HS-27A (cell line): ENCODE measurements at regions not wholly inside any gene's neighbourhood (a gene's known extent, or its start where the extent isn't known, plus 50 kb on each side); places are given as distances from the start of the nearest gene placed in this dataset.
"Not testable (repeated sequence)": the region's sequence is repeated elsewhere in the genome, so short reads cannot be mapped to it uniquely, and the experiment has no call there.

ENCODE experiments used
- DNase-seq: peaks from one replicate; pipeline ENCODE4 v3.0.0-alpha.2; 2012; ENCODE audit warnings: low read depth, missing footprints

GRCh38 chr1:38787041-38787440 is 72.5 kb downstream of the RRAGC start:
- DNase-seq: no peak

- DNase-seq: no peak
These were observed 73.5 kb downstream of the RRAGC start for GRCh38 chr1:38786040-38786436.

GRCh38 chr1:38785285-38786039 is 74.1 kb downstream of the RRAGC start:
- no peak for DNase-seq

- no peak for DNase-seq
These were observed 74.9 kb downstream of the RRAGC start for GRCh38 chr1:38784452-38785284.

DNA sequence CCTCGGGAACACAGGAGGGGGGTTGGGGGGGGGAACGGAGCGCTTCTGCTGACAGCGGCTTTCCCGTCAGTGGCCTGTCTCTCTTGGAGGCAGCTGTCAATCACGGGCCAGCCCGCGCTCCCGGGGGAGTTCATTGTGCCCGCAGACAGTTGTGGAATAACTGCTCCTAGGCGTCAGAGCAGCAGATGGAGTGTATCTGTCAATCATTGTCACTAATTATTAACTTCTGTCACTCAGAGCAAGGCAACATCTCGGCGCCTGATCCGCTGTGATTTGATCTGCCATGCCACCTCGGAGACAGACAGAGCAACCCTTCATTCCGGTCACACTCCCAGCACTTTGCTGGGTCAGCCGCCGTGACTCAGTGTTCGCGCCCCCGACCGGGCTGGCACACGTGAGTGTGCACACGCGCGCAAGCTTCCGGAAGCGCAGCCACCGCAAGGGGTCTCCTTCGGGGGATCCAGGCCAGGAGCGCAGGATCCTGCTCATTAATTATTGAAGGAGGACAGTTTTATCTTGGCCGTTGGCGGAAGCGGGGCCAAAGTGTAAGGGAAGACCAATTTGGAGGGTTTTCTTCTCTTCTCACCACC is 75.8 kb downstream of the RRAGC start:
- no peak for DNase-seq

DNA sequence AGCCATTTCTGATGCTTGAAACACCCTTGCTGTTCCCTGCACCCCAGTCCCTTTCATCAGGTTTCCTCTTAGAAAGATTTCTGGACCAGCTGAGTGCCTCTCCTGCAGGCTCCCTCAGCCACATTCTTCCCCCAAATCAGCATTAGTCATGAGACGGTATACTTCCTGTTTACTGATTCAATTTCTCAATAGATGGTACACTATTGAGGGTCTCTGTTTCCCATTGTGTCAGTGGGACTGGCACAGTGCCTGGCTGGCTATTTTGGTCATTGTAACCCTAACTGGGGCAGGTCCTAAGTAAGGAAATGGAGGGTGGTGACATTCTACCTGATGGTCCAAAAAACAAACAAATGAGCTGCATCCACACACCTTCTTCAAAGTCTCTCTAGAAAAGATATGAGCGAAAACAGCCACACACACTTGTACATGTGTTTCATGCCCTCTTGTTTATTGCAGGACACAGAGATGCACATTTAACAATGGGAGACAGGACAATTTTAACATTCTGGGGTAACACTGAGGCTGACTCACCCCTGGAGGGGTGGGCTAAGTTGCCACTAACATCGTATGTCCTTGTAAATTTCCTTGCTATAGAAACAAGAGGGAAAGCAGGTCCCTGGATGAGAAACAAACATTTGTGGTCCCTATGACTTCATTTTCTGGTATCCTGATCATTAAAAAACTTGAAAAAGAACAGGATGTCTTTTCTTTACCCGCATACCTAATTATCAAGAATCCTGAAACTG is 77.5 kb downstream of the RRAGC start:
- no peak for DNase-seq

DNA sequence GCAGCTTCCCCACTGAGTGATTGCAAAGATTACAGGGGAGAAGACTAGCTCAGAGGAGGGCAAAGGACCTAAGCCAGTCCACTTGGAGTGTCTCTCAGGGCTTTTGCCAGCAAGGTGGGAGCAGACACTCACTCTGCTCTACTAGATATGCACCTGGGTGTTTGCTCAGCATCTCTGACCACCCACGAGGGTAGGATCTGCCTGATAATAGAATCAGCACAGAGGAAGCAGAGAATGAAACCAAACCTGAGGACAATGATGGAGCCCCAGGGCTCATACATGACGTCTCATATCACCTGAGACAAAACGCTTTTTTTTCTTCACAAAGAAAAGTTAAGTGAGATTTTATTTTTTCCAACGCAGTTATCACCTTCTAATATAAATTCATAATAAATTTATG is 79.4 kb downstream of the RRAGC start:
- no peak for DNase-seq

DNA sequence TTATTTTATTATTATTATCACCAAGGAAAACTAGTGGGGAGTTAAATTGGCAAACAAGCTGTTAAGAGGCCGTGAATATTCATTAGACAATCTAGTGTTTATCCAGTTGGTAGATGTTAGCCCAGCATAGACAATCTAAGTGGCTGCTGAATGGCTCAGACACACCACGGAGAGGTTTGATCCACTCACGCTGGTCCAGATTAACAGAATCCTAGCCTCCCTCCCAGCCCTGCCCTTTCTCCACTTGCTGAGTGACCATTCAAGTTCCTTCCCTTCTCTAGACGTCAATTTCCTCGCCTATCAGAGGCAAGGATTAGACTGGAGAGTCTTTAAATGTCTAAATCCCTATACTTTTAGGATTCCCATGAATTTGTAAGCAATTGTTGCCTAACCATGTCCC is 80.1 kb downstream of the RRAGC start:
- DNase-seq: no peak

GRCh38 chr1:38778521-38778920 is 81.1 kb downstream of the RRAGC start:
- DNase-seq: no peak

- no peak for DNase-seq
These were observed 81.5 kb downstream of the RRAGC start for GRCh38 chr1:38778051-38778450.

- no peak for DNase-seq
These were observed 82.1 kb downstream of the RRAGC start for GRCh38 chr1:38777464-38777957.

GRCh38 chr1:38776466-38777065 is 83.0 kb downstream of the RRAGC start:
- DNase-seq: no peak

DNA sequence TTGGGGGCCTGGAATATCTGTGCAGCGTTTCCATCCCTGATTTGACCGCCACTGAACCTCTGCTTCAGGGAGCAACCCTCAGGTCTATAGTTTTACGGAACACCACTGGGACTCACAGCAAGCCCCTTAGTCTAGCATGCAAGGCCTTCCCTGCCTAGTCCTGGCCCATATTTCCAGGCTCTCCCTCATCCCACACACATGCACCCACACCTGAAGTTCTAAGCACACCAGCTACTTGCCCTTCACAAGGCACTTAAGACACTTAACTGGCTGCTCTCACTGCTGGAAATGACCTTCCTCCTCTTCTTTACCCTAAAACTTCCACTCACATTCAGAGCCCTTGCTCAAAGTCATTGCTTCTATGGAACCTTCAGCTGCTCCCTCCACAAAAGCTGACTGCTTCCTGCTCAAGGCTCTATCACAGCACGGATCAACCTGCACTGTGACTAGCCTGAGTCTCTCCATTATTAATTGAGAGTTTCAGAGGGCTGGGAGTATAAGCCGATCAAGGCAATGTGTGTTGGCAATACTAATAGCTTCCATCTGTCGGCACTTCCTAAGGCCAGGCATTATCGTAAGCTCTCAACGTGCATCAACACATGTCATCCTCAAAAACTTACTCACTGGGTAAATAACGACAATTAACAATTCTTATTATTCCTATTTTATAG is 84.3 kb downstream of the RRAGC start:
- no peak for DNase-seq

DNA sequence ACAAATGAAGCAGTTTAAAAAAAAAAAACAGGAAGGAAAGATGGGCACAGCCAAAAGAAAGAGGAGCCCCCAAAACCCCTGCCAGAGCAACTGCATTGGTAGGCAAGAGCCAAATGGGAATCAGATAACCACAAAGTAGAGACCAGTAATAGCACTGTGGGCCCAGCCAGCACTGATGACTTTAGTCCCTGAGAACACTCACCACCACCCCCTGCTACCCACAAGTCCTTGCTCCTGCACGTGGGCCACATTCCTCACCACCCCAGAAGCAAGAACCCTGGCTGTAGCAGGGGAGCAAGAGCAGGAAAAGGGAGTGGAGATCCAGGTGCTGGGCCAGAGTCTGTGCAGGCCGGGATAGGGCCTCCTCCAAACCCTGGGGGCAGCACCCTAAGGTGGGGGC is 86.1 kb downstream of the RRAGC start:
- no peak for DNase-seq

DNA sequence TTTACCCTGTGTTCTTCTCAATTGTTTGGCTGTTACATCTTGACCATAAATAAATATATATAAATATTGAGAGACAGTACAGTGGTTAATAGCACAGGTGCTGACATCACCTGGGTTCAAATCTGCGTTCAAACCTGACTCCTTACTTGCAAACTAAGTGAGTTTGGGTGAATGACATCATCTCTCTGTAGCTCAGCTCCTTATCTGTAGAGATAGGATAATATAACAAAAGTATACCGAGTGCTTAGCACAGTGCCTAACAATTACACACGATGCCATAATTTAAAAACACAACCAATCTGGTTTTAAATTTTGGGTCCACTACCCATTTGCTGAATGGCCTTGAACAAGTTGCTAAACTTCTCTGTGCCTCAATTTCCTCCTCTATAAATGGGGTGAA is 86.6 kb downstream of the RRAGC start:
- no peak for DNase-seq

GRCh38 chr1:38772026-38772425 is 87.5 kb downstream of the RRAGC start:
- DNase-seq: no peak

DNA sequence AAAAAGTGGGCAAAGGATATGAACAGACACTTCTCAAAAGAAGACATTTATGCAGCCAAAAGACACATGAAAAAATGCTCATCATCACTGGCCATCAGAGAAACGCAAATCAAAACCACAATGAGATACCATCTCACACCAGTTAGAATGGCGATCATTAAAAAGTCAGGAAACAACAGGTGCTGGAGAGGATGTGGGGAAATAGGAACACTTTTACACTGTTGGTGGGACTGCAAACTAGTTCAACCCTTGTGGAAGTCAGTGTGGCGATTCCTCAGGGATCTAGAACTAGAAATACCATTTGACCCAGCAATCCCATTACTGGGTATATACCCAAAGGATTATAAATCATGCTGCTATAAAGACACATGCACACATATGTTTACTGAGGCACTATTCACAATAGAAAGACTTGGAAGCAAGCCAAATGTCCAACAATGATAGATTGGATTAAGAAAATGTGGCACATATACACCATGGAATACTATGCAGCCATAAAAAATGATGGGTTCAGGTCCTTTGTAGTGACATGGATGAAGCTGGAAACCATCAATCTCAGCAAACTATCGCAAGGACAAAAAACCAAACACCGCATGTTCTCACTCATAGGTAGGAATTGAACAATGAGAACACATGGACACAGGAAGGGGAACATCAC is 88.9 kb downstream of the RRAGC start:
- DNase-seq: not testable (repeated sequence)

DNA sequence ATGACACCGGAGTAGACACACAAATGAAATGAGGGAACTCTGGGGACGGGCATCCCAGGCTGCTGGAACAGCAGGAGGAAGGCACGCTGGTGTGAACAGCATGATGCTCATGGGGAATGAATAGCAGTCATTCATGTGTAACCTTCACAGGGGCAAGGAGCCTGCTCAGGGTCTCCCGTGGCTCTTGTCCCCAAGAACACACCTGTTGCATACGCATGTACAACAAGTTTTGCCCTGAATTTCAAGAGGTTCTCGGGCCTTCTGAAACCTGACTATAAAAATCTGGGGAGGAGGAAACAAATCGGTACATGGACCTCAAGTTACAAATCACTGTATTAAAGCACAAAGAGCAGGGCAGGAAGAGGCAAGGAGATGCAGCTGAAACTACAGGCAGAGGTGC is 93.4 kb downstream of the RRAGC start:
- DNase-seq: no peak

GRCh38 chr1:38763121-38763520 is 96.5 kb downstream of the RRAGC start:
- DNase-seq: no peak

GRCh38 chr1:38760562-38760961 is 99.0 kb downstream of the RRAGC start:
- no peak for DNase-seq

- no peak for DNase-seq
These were observed 100.8 kb downstream of the RRAGC start for GRCh38 chr1:38758820-38759219.
